ENCODE measurements at regions not wholly inside any gene's neighbourhood (a gene's known extent, or its start where the extent isn't known, plus 50 kb on each side); places are given as distances from the start of the nearest gene placed in this dataset.

DNA sequence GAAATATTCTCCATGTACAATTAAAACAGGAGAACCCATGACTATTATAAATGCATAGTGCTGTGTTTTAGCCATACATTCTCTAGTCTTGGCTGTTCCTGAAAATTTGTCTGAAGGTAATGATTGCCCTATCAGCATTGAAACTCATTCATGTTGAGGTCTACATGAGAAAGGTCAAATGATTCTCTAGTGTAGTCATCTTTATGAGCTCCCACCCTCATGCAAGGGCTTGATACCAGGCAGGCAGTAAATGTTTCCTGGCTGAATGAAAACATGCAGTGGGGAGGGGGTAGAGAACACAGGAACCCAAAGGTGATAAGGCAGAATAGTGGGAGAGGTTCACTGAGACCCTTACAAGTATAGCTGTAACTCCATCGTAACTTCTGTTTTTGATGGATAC, 424.3 kb downstream of the COG6 start:
- TF ChIP-seq, protein P1, sequence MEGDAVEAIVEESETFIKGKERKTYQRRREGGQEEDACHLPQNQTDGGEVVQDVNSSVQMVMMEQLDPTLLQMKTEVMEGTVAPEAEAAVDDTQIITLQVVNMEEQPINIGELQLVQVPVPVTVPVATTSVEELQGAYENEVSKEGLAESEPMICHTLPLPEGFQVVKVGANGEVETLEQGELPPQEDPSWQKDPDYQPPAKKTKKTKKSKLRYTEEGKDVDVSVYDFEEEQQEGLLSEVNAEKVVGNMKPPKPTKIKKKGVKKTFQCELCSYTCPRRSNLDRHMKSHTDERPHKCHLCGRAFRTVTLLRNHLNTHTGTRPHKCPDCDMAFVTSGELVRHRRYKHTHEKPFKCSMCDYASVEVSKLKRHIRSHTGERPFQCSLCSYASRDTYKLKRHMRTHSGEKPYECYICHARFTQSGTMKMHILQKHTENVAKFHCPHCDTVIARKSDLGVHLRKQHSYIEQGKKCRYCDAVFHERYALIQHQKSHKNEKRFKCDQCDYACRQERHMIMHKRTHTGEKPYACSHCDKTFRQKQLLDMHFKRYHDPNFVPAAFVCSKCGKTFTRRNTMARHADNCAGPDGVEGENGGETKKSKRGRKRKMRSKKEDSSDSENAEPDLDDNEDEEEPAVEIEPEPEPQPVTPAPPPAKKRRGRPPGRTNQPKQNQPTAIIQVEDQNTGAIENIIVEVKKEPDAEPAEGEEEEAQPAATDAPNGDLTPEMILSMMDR (IDR thresholded peaks at IDR 0.05; ENCODE audit: insufficient read depth, low read depth, low read length), result no peak
- TF ChIP-seq EZH2 (IDR thresholded peaks at IDR 0.05; ENCODE audit: insufficient read depth, low read length), result no peak

Measured in astrocyte (in vitro differentiated cells and primary cell).